KG1 (cell line): ENCODE measurements at regions not wholly inside any gene's neighbourhood (a gene's known extent, or its start where the extent isn't known, plus 50 kb on each side); places are given as distances from the start of the nearest gene placed in this dataset.
"Not testable (repeated sequence)": the region's sequence is repeated elsewhere in the genome, so short reads cannot be mapped to it uniquely, and the experiment has no call there.

Experiments used
- DNase-seq: peaks from one replicate; lab custom pipeline; 2025; lab: John Stamatoyannopoulos, UW

- DNase-seq: no peak
Measured at GRCh38 chr11:122441666-122442035, 213.9 kb upstream of the UBASH3B start.

GRCh38 chr11:122440811-122441665, 214.5 kb upstream of the UBASH3B start:
- no peak for DNase-seq

GRCh38 chr11:122439866-122440810, 215.4 kb upstream of the UBASH3B start:
- no peak for DNase-seq

GRCh38 chr11:122436188-122436555, 219.3 kb upstream of the UBASH3B start:
- DNase-seq: no peak

- DNase-seq: no peak
Measured at GRCh38 chr11:122435540-122436187, 219.9 kb upstream of the UBASH3B start.

GRCh38 chr11:122434786-122435185, 220.7 kb upstream of the UBASH3B start:
- no peak for DNase-seq

GRCh38 chr11:122430490-122430889, 225.0 kb upstream of the UBASH3B start:
- no peak for DNase-seq

- DNase-seq: no peak
Measured at GRCh38 chr11:122426073-122426472, 229.4 kb upstream of the UBASH3B start.

- no peak for DNase-seq
Measured at GRCh38 chr11:122424636-122425035, 230.9 kb upstream of the UBASH3B start.

GRCh38 chr11:122423886-122424285, 231.6 kb upstream of the UBASH3B start:
- DNase-seq: no peak

GRCh38 chr11:122423273-122423672, 232.2 kb upstream of the UBASH3B start:
- DNase-seq: no peak

- no peak for DNase-seq
Measured at GRCh38 chr11:122422682-122423081, 232.8 kb upstream of the UBASH3B start.

- DNase-seq: no peak
Measured at GRCh38 chr11:122421702-122422101, 233.8 kb upstream of the UBASH3B start.

- no peak for DNase-seq
Measured at GRCh38 chr11:122418032-122418431, 237.5 kb upstream of the UBASH3B start.

- DNase-seq: no peak
Measured at GRCh38 chr11:122414406-122415018, 241.0 kb upstream of the UBASH3B start.

- DNase-seq: no peak
Measured at GRCh38 chr11:122413677-122414076, 241.8 kb upstream of the UBASH3B start.

GRCh38 chr11:122412581-122412980, 242.9 kb upstream of the UBASH3B start:
- DNase-seq: no peak

- no peak for DNase-seq
Measured at GRCh38 chr11:122406466-122406865, 249.1 kb upstream of the UBASH3B start.

- DNase-seq: no peak
Measured at GRCh38 chr11:122405547-122406341, 249.8 kb upstream of the UBASH3B start.

GRCh38 chr11:122404571-122404970, 251.0 kb upstream of the UBASH3B start:
- no peak for DNase-seq

GRCh38 chr11:122401581-122401980, 253.9 kb upstream of the UBASH3B start:
- DNase-seq: not testable (repeated sequence)
